ENCODE measurements at regions not wholly inside any gene's neighbourhood (a gene's known extent, or its start where the extent isn't known, plus 50 kb on each side); places are given as distances from the start of the nearest gene placed in this dataset.

- TF ChIP-seq, protein P1, sequence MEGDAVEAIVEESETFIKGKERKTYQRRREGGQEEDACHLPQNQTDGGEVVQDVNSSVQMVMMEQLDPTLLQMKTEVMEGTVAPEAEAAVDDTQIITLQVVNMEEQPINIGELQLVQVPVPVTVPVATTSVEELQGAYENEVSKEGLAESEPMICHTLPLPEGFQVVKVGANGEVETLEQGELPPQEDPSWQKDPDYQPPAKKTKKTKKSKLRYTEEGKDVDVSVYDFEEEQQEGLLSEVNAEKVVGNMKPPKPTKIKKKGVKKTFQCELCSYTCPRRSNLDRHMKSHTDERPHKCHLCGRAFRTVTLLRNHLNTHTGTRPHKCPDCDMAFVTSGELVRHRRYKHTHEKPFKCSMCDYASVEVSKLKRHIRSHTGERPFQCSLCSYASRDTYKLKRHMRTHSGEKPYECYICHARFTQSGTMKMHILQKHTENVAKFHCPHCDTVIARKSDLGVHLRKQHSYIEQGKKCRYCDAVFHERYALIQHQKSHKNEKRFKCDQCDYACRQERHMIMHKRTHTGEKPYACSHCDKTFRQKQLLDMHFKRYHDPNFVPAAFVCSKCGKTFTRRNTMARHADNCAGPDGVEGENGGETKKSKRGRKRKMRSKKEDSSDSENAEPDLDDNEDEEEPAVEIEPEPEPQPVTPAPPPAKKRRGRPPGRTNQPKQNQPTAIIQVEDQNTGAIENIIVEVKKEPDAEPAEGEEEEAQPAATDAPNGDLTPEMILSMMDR (IDR thresholded peaks at IDR 0.05; ENCODE audit: extremely low read depth, missing control alignments) = no peak
- DNase-seq (ENCODE audit: low spot score) = no peak
Measured at GRCh38 chr9:79945495-79945894, 373.7 kb downstream of the TLE4 start.

DNA sequence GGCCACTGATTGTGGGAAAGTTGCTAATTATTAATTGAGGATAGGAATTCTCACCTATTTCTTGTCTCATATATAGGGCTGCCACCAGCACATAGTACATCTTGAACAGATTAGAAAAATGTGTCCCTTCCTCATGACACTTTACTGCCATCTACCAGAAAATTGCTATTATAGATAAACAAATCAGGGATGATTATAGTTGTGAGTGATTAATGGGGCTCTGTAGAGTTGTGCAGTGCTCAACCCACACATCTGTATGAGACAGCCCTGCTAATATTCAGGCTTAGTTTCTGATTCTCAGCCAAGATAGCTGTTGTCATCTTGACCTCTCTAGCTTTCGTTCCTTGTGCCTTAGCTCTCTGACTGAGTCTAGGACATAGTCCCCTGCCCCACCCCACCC is 373.3 kb downstream of the TLE4 start:
- no peak for DNase-seq (ENCODE audit: low spot score)
- TF ChIP-seq, protein P1 (IDR thresholded peaks at IDR 0.05; ENCODE audit: extremely low read depth, missing control alignments) = no peak

- TF ChIP-seq, protein P1 (IDR thresholded peaks at IDR 0.05; ENCODE audit: extremely low read depth, missing control alignments) = no peak
- DNase-seq (ENCODE audit: low spot score) = no peak
Measured at GRCh38 chr9:79940919-79941318, 369.2 kb downstream of the TLE4 start.

GRCh38 chr9:79939819-79940218 is 368.1 kb downstream of the TLE4 start:
- no peak for DNase-seq (ENCODE audit: low spot score)
- TF ChIP-seq, protein P1 (IDR thresholded peaks at IDR 0.05; ENCODE audit: extremely low read depth, missing control alignments) = no peak

- DNase-seq (ENCODE audit: low spot score) = no peak
- TF ChIP-seq, protein P1 (IDR thresholded peaks at IDR 0.05; ENCODE audit: extremely low read depth, missing control alignments) = no peak
Measured at GRCh38 chr9:79936336-79936735, 364.6 kb downstream of the TLE4 start.

DNA sequence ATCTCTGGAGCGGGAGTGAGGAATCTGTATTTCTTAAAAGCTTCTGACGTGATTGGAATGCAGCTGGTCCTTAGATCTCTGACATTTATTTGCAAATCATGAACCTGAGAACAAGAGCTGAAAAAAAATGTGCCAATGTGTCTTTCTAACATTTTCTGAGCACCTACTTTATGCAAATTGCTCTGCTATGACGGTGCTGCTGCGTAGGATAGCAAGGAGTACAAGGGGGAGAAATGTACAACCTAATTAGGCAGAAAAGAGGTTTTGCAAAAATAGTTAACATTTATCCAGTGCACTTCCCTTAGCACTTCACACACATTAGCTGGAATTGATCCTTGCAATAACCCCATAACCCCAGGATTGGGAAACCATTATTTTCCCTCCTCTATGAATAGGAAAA is 357.5 kb downstream of the TLE4 start:
- TF ChIP-seq, protein P1 (IDR thresholded peaks at IDR 0.05; ENCODE audit: extremely low read depth, missing control alignments) = no peak
- no peak for DNase-seq (ENCODE audit: low spot score)

DNA sequence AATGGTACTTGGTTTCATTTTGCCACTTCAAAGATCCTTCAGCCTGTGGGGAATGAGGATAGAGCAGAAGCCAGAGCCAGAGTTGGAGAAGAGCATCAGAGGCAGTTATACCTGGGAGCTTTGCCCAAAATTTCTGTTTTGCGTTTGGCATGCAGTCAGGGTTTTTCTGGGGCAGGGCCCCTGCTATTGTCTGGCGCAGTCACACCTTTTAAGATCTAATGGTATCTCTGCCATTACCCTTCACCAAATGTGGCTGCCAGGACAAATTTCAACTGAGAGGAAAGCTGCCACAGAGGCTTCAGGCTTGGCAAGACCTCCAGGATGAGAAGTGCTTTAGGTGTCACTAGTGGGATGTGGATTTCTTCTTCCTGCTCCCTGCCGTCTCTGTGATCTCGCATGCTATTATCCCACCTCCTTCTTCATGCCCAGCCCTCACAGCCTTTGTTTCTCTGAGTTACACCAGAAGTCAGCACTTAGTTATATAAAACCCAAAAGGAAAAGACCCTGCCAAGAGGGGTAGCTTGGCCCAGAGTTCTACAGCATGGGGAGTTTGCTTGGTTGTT is 357.0 kb downstream of the TLE4 start:
- DNase-seq (ENCODE audit: low spot score) = no peak
- TF ChIP-seq, protein P1 (IDR thresholded peaks at IDR 0.05; ENCODE audit: extremely low read depth, missing control alignments) = no peak
